CD4-positive, alpha-beta T cell (primary cell): ENCODE measurements at regions not wholly inside any gene's neighbourhood (a gene's known extent, or its start where the extent isn't known, plus 50 kb on each side); places are given as distances from the start of the nearest gene placed in this dataset.

ENCODE experiments used
- ATAC-seq: fragments of 200-7000 bp; cut with Tn5 transposase; one replicate; pipeline ENCODE4 v1.10.0; 2022; ENCODE audit warnings: mild to moderate bottlenecking; ENCODE audit not compliant: poor library complexity
- CTCF ChIA-PET: fragments of 350-600 bp; sonication (Branson Sonifier 250); formaldehyde crosslinking; loops from one replicate; lab custom pipeline; 2021; ENCODE audit warnings: antibody characterized with exemption, inconsistent platforms; lab: Charles Lee
- POLR2A ChIA-PET: fragments of 350-600 bp; sonication (Branson Sonifier 250); formaldehyde crosslinking; loops from one replicate; lab custom pipeline; 2021; ENCODE audit warnings: antibody characterized with exemption, inconsistent platforms; lab: Charles Lee
- DNase-seq, 14 experiments: peaks; one replicate each; pipeline ENCODE4 v3.0.0-alpha.2; 2013 to 2020; ENCODE audit warnings: mixed read lengths in 2 of 14
- H3K27ac ChIP-seq, 2 donors: one replicate each; pipeline versions ENCODE4 v1.5.1 to v1.7.0; 2013; ENCODE audit warnings: low read length in 2 of 2, low read depth in 1 of 2, mild to moderate bottlenecking in 1 of 2
- H3K27me3 ChIP-seq, 2 experiments: 1 replicate in 1 of 2; 2 replicates in 1 of 2; pipeline versions ENCODE4 v1.6.1 to v1.7.0; 2013; ENCODE audit warnings: low read length in 2 of 2, control low read depth in 1 of 2, mild to moderate bottlenecking in 1 of 2, moderate library complexity in 1 of 2; ENCODE audit not compliant: insufficient read depth in 2 of 2, control insufficient read depth in 1 of 2
- H3K36me3 ChIP-seq: one replicate; pipeline ENCODE4 v1.6.1; 2013; ENCODE audit warnings: low read length, control low read depth; ENCODE audit not compliant: insufficient read depth
- H3K4me1 ChIP-seq: one replicate; pipeline ENCODE4 v1.6.1; 2013; ENCODE audit warnings: low read length, control low read depth; ENCODE audit not compliant: insufficient read depth
- H3K4me3 ChIP-seq: one replicate; pipeline ENCODE4 v1.5.1; 2013; ENCODE audit warnings: mild to moderate bottlenecking, low read length, moderate library complexity
- H3K9me3 ChIP-seq, 2 experiments: 1 replicate in 1 of 2; 2 replicates in 1 of 2; pipeline versions ENCODE4 v1.6.1 to v1.7.0; 2013; ENCODE audit warnings: low read length in 2 of 2, mild to moderate bottlenecking in 2 of 2, control low read depth in 1 of 2, moderate library complexity in 1 of 2; ENCODE audit not compliant: control insufficient read depth in 1 of 2, insufficient read depth in 1 of 2
- H3K27ac Mint-ChIP-seq: one replicate; pipeline ENCODE4 v1.8.0; 2020; ENCODE audit warnings: mixed read lengths
- H3K27me3 Mint-ChIP-seq: one replicate; pipeline ENCODE4 v1.8.0; 2021; ENCODE audit warnings: mixed read lengths
- H3K36me3 Mint-ChIP-seq: one replicate; pipeline ENCODE4 v1.8.0; 2021; ENCODE audit warnings: low read depth, mixed read lengths
- H3K4me1 Mint-ChIP-seq: one replicate; pipeline ENCODE4 v1.8.0; 2021; ENCODE audit warnings: low read depth, mixed read lengths
- H3K4me3 Mint-ChIP-seq: one replicate; pipeline ENCODE4 v1.8.0; 2020; ENCODE audit warnings: mild to moderate bottlenecking, mixed read lengths
- H3K9me3 Mint-ChIP-seq: one replicate; pipeline ENCODE4 v1.8.0; 2020; ENCODE audit warnings: mixed read lengths
- intact Hi-C, 2 experiments: fragments of 100-400 bp; cut with DNase I in 1 of 2; cut with micrococcal nuclease in 1 of 2; formaldehyde crosslinking; loops; one replicate each; pipeline versions ENCODE4 v1.15.1 to v1.9.0; 2023 to 2025; cut with DNase I, micrococcal nuclease
- TF ChIP-seq, protein P1 (sequence below): fragments of 200-600 bp; IDR thresholded peaks from one replicate; pipeline ENCODE4 v1.8.0; 2022; ENCODE audit warnings: antibody characterized with exemption, mild to moderate bottlenecking

DNA sequence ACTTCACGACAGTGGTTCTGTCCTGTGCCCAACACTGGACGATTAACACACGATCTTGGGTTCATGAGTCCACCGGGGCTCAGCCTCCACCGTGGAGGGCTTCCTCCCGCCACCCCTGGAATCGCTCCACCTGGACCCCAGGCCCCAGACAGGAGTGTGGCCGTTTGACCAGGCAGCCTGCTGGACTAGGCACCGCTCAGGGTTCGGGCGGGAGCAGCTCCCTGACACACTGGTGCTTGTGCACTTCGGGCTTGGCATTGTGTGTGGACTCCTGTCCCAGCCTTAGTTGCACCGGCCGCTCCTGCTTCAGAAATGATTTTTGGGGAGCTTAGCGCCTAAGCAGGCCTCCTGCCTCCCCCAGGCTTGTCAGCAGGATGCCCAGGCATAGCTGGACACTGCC is 617.4 kb upstream of the SALL3 start:
- Mint-ChIP-seq H3K4me3 (no peak overlapping the region), H3K4me1 (no peaks in the 10 kb centered on the region), H3K9me3 (no peaks in the 10 kb centered on the region), H3K27ac (no peak overlapping the region), H3K27me3 (no peaks in the 10 kb centered on the region), H3K36me3 (no peaks in the 10 kb centered on the region)
- Histone ChIP-seq H3K9me3 (peaks cover 0 to 18% of the 10 kb centered on the region in 2 experiments), H3K4me3 (no peak overlapping the region), H3K27me3 (no peaks in the 10 kb centered on the region), H3K4me1 (no peaks in the 10 kb centered on the region), H3K36me3 (no peaks in the 10 kb centered on the region), H3K27ac (no peak overlapping the region)
- intact Hi-C loops: no loop called here
- ChIA-PET POLR2A (no interaction called here), CTCF (no interaction called here)
- DNase-seq: no peak
- ATAC-seq: no peak
- TF ChIP-seq, protein P1, sequence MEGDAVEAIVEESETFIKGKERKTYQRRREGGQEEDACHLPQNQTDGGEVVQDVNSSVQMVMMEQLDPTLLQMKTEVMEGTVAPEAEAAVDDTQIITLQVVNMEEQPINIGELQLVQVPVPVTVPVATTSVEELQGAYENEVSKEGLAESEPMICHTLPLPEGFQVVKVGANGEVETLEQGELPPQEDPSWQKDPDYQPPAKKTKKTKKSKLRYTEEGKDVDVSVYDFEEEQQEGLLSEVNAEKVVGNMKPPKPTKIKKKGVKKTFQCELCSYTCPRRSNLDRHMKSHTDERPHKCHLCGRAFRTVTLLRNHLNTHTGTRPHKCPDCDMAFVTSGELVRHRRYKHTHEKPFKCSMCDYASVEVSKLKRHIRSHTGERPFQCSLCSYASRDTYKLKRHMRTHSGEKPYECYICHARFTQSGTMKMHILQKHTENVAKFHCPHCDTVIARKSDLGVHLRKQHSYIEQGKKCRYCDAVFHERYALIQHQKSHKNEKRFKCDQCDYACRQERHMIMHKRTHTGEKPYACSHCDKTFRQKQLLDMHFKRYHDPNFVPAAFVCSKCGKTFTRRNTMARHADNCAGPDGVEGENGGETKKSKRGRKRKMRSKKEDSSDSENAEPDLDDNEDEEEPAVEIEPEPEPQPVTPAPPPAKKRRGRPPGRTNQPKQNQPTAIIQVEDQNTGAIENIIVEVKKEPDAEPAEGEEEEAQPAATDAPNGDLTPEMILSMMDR: no peak

- Mint-ChIP-seq H3K27me3 (no peaks in the 10 kb centered on the region), H3K36me3 (no peaks in the 10 kb centered on the region), H3K4me3 (no peak overlapping the region), H3K4me1 (no peaks in the 10 kb centered on the region), H3K9me3 (no peaks in the 10 kb centered on the region), H3K27ac (no peak overlapping the region)
- H3K27me3 ChIP-seq: no peaks in the 10 kb centered on the region
- H3K27ac ChIP-seq: no peak overlapping the region
- no peak for DNase-seq
- ATAC-seq: no peak
- H3K4me1 ChIP-seq: no peaks in the 10 kb centered on the region
- no peak overlapping the region for H3K4me3 ChIP-seq
- intact Hi-C loops: no loop called here
- ChIA-PET POLR2A (interaction anchor here (0.5 kb wide), 1 partner anchor 38 kb away, joined by 3 read pairs; no protein-coding TSS in a partner anchor), CTCF (no interaction called here)
- H3K9me3 ChIP-seq: peaks cover 0 to 23% of the 10 kb centered on the region in 2 experiments
- TF ChIP-seq, protein P1: no peak
- no peaks in the 10 kb centered on the region for H3K36me3 ChIP-seq
Measured at GRCh38 chr18:78363556-78364387, 615.8 kb upstream of the SALL3 start.

- Mint-ChIP-seq H3K4me1 (no peaks in the 10 kb centered on the region), H3K4me3 (no peak overlapping the region), H3K36me3 (no peaks in the 10 kb centered on the region), H3K27me3 (no peaks in the 10 kb centered on the region), H3K9me3 (no peaks in the 10 kb centered on the region), H3K27ac (no peak overlapping the region)
- DNase-seq: no peak
- ChIA-PET CTCF (no interaction called here), POLR2A (interaction anchor here (0.5 kb wide), 1 partner anchor 37 kb away, joined by 3 read pairs; no protein-coding TSS in a partner anchor)
- Histone ChIP-seq H3K4me3 (no peak overlapping the region), H3K36me3 (no peaks in the 10 kb centered on the region), H3K9me3 (peaks cover 0 to 30% of the 10 kb centered on the region in 2 experiments), H3K27ac (no peak overlapping the region), H3K27me3 (no peaks in the 10 kb centered on the region), H3K4me1 (no peaks in the 10 kb centered on the region)
- no peak for ATAC-seq
- intact Hi-C loops: no loop called here
- TF ChIP-seq, protein P1: no peak
Measured at GRCh38 chr18:78364388-78364960, 615.1 kb upstream of the SALL3 start.
